Ishikawa (cell line): ENCODE measurements at regions not wholly inside any gene's neighbourhood (a gene's known extent, or its start where the extent isn't known, plus 50 kb on each side); places are given as distances from the start of the nearest gene placed in this dataset.

Experiments
- EP300 ChIP-seq: IDR thresholded peaks from 2 replicates; pipeline ENCODE4 v1.6.1; 2012; ENCODE audit warnings: borderline replicate concordance
- FOXM1 ChIP-seq: IDR thresholded peaks from 2 replicates; pipeline ENCODE4 v1.6.1; 2012; ENCODE audit warnings: low read depth, borderline replicate concordance
- RAD21 ChIP-seq: IDR thresholded peaks from 2 replicates; pipeline ENCODE4 v1.6.1; 2012; ENCODE audit warnings: low read depth
- REST ChIP-seq: IDR thresholded peaks from 2 replicates; pipeline ENCODE4 v1.6.1; 2012; ENCODE audit warnings: low read depth, mild to moderate bottlenecking
- TCF12 ChIP-seq: IDR thresholded peaks from 2 replicates; pipeline ENCODE4 v1.6.1; 2012; ENCODE audit warnings: low read depth

DNA sequence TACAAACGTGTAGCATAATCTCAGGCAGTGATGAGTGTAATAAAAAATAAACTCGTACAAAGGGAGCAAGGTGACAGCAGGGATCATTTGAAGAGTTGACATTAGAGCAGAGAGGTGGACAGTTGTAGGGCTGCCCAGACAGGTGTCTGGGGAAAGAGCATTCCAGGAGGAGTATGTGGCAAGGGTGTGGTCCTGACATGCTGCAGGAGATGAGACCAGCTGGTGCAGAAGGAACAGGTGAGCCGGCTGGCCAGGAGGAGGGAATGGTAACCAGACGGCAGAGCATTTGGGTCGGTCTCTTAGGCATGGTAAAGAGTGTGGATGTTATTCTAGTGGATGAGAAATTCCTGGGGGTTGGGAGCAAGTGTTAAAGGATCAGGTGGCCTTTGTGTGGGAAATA is 306.3 kb downstream of the LMX1A start:
- TF ChIP-seq TCF12 (no peak), REST (no peak), EP300 (no peak), RAD21 (no peak), FOXM1 (no peak)
